HEK293 (cell line): ENCODE measurements at regions not wholly inside any gene's neighbourhood (a gene's known extent, or its start where the extent isn't known, plus 50 kb on each side); places are given as distances from the start of the nearest gene placed in this dataset.

ENCODE experiments used
- CTCF ChIA-PET: fragments of 350-600 bp; formaldehyde crosslinking; extraction: SDS; loops from one replicate; lab custom pipeline; 2021; ENCODE audit warnings: antibody characterized with exemption; lab: Yijun Ruan, JAX
- POLR2A ChIA-PET: fragments of 300-600 bp; formaldehyde crosslinking; extraction: SDS; loops from one replicate; lab custom pipeline; 2020; ENCODE audit warnings: antibody characterized with exemption, inconsistent platforms; lab: Yijun Ruan, JAX
- H3K27ac ChIP-seq: fragments of 200-500 bp; sonication (Bioruptor generic); 2 replicates; pipeline ENCODE4 v1.5.1; 2014; ENCODE audit warnings: low read depth, low read length, control low read depth, inconsistent platforms; ENCODE audit errors: extremely low read depth
- H3K36me3 ChIP-seq, 2 experiments: fragments of 200-500 bp in 1 of 2; sonication (Bioruptor generic) in 1 of 2; 1 replicate in 1 of 2; 2 replicates in 1 of 2; pipeline ENCODE4 v1.5.1; 2014 to 2017; ENCODE audit warnings: inconsistent platforms in 2 of 2, low read length in 2 of 2; ENCODE audit not compliant: control insufficient read depth in 2 of 2, insufficient read depth in 1 of 2
- H3K4me1 ChIP-seq: fragments of 200-500 bp; sonication (Bioruptor generic); 2 replicates; pipeline ENCODE4 v1.5.1; 2014; ENCODE audit warnings: mild to moderate bottlenecking, low read length, inconsistent platforms; ENCODE audit not compliant: control insufficient read depth, insufficient read depth
- H3K4me3 ChIP-seq: 2 replicates; pipeline ENCODE4 v1.5.1; 2011; ENCODE audit warnings: low read depth, mild to moderate bottlenecking, control low read depth, low read length, moderate library complexity
- H3K9me3 ChIP-seq: fragments of 200-500 bp; sonication (Bioruptor generic); 2 replicates; pipeline ENCODE4 v1.5.1; 2014; ENCODE audit warnings: low read depth, low read length, inconsistent platforms; ENCODE audit not compliant: control insufficient read depth, insufficient read depth
- BCL11B ChIP-seq: fragments of 450-650 bp; formaldehyde crosslinking; IDR thresholded peaks from 2 replicates; pipeline ENCODE4 v1.5.1; 2016; ENCODE audit warnings: low read depth, missing biosample characterization, missing genetic modification characterization
- FEZF1 ChIP-seq: fragments of 450-650 bp; formaldehyde crosslinking; IDR thresholded peaks from 2 replicates; pipeline ENCODE4 v1.5.1; 2016; ENCODE audit warnings: missing biosample characterization, missing genetic modification characterization
- GLI2 ChIP-seq: fragments of 450-650 bp; formaldehyde crosslinking; IDR thresholded peaks from 2 replicates; pipeline ENCODE4; 2017; ENCODE audit warnings: missing biosample characterization, missing genetic modification characterization, low read depth, borderline replicate concordance
- HOXD13 ChIP-seq: sonication (generic); formaldehyde crosslinking; IDR thresholded peaks from 2 replicates; pipeline ENCODE4 v1.8.0; 2022; ENCODE audit warnings: missing genetic modification reagents, borderline replicate concordance
- KLF10 ChIP-seq: fragments of 450-650 bp; IDR thresholded peaks from 2 replicates; pipeline ENCODE4 v1.5.1; 2018; ENCODE audit warnings: missing biosample characterization, mild to moderate bottlenecking, missing genetic modification characterization
- PRDM2 ChIP-seq: fragments of 450-650 bp; formaldehyde crosslinking; IDR thresholded peaks from 2 replicates; pipeline ENCODE4 v1.5.1; 2016; ENCODE audit warnings: missing biosample characterization, missing genetic modification characterization, borderline replicate concordance
- SCRT2 ChIP-seq: fragments of 450-650 bp; formaldehyde crosslinking; IDR thresholded peaks from 2 replicates; pipeline ENCODE4 v1.5.1; 2016; ENCODE audit warnings: missing biosample characterization, missing genetic modification characterization
- YY1 ChIP-seq: fragments of 450-650 bp; formaldehyde crosslinking; IDR thresholded peaks from 2 replicates; pipeline ENCODE4 v1.5.1; 2018; ENCODE audit warnings: missing biosample characterization, missing genetic modification characterization
- ZBTB10 ChIP-seq: fragments of 450-650 bp; formaldehyde crosslinking; IDR thresholded peaks from 2 replicates; pipeline ENCODE4 v1.5.1; 2016; ENCODE audit warnings: missing biosample characterization, missing genetic modification characterization
- ZIC2 ChIP-seq: fragments of 450-650 bp; formaldehyde crosslinking; IDR thresholded peaks from 2 replicates; pipeline ENCODE4 v1.5.1; 2016; ENCODE audit warnings: missing biosample characterization, missing genetic modification characterization
- ZNF138 ChIP-seq: fragments of 450-650 bp; formaldehyde crosslinking; IDR thresholded peaks from 2 replicates; pipeline ENCODE4 v1.5.1; 2016; ENCODE audit warnings: missing biosample characterization, missing genetic modification characterization, borderline replicate concordance
- ZNF433 ChIP-seq: fragments of 450-650 bp; formaldehyde crosslinking; IDR thresholded peaks from 2 replicates; pipeline ENCODE4 v1.5.1; 2016; ENCODE audit warnings: missing biosample characterization, missing genetic modification characterization, low read depth
- ZNF449 ChIP-seq: fragments of 450-650 bp; formaldehyde crosslinking; IDR thresholded peaks from 2 replicates; pipeline ENCODE4 v1.5.1; 2017; ENCODE audit warnings: missing biosample characterization, mild to moderate bottlenecking, missing genetic modification characterization, moderate library complexity
- ZNF548 ChIP-seq: fragments of 450-650 bp; formaldehyde crosslinking; IDR thresholded peaks from 2 replicates; pipeline ENCODE4 v1.5.1; 2016; ENCODE audit warnings: missing biosample characterization, missing genetic modification characterization
- ZNF677 ChIP-seq: fragments of 450-650 bp; IDR thresholded peaks from 2 replicates; pipeline ENCODE4 v1.5.0; 2018; ENCODE audit warnings: missing biosample characterization, mild to moderate bottlenecking, missing genetic modification characterization, moderate library complexity
- ZNF785 ChIP-seq: fragments of 450-650 bp; formaldehyde crosslinking; IDR thresholded peaks from 2 replicates; pipeline ENCODE4 v1.5.1; 2016; ENCODE audit warnings: missing biosample characterization, missing genetic modification characterization
- ZSCAN16 ChIP-seq: fragments of 450-650 bp; formaldehyde crosslinking; IDR thresholded peaks from 2 replicates; pipeline ENCODE4 v1.5.1; 2016; ENCODE audit warnings: missing biosample characterization, missing genetic modification characterization
- ZSCAN23 ChIP-seq: fragments of 450-650 bp; formaldehyde crosslinking; IDR thresholded peaks from 2 replicates; pipeline ENCODE4 v1.5.1; 2016; ENCODE audit warnings: missing biosample characterization, missing genetic modification characterization
- TF ChIP-seq, protein P1 (sequence below): fragments of 450-650 bp; formaldehyde crosslinking; IDR thresholded peaks from 2 replicates; pipeline ENCODE4 v1.5.1; 2016; ENCODE audit warnings: missing biosample characterization, missing genetic modification characterization, low read depth

- TF ChIP-seq ZNF548 (tag by site-specific recombination) (no peak), ZNF433 (tag by site-specific recombination) (no peak), ZIC2 (no peak), ZNF138 (tag by site-specific recombination) (no peak), SCRT2 (no peak), ZNF785 (tag by site-specific recombination) (no peak), KLF10 (no peak), PRDM2 (tag by site-specific recombination) (no peak), GLI2 (no peak)
- TF ChIP-seq, protein P1, sequence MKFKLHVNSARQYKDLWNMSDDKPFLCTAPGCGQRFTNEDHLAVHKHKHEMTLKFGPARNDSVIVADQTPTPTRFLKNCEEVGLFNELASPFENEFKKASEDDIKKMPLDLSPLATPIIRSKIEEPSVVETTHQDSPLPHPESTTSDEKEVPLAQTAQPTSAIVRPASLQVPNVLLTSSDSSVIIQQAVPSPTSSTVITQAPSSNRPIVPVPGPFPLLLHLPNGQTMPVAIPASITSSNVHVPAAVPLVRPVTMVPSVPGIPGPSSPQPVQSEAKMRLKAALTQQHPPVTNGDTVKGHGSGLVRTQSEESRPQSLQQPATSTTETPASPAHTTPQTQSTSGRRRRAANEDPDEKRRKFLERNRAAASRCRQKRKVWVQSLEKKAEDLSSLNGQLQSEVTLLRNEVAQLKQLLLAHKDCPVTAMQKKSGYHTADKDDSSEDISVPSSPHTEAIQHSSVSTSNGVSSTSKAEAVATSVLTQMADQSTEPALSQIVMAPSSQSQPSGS (tag by site-specific recombination) = no peak
Measured at GRCh38 chr11:80034801-80035200, 594.0 kb upstream of the TENM4 start (continued).

- Histone ChIP-seq H3K9me3 (no peaks in the 10 kb centered on the region), H3K4me1 (no peaks in the 10 kb centered on the region), H3K27ac (no peak overlapping the region), H3K4me3 (no peak overlapping the region), H3K36me3 (no peaks in the 10 kb centered on the region)
- no peak for TF ChIP-seq YY1
- TF ChIP-seq ZNF677 (tag by site-specific recombination) = no peak
- no peak for TF ChIP-seq ZNF449 (tag by site-specific recombination)
- TF ChIP-seq HOXD13 (CRISPR knock-in tag) = no peak
- TF ChIP-seq ZSCAN16 (tag by site-specific recombination) = no peak
- no peak for TF ChIP-seq ZSCAN23 (tag by site-specific recombination)
- TF ChIP-seq BCL11B (tag by site-specific recombination) = no peak
- TF ChIP-seq ZBTB10 (tag by site-specific recombination) = no peak
- TF ChIP-seq FEZF1 (tag by site-specific recombination) = no peak
- ChIA-PET CTCF (no interaction called here), POLR2A (no interaction called here)
Measured at GRCh38 chr11:80031014-80031600, 590.3 kb upstream of the TENM4 start.
